H1 (cell line): ENCODE measurements at regions not wholly inside any gene's neighbourhood (a gene's known extent, or its start where the extent isn't known, plus 50 kb on each side); places are given as distances from the start of the nearest gene placed in this dataset.

Experiments used
- ATF2 ChIP-seq: IDR thresholded peaks from 2 replicates; pipeline ENCODE4 v1.6.1; 2012; ENCODE audit warnings: low read length, inconsistent platforms
- NANOG ChIP-seq: IDR thresholded peaks from 2 replicates; pipeline ENCODE4 v1.6.1; 2011; ENCODE audit warnings: low read length, low read depth, mild to moderate bottlenecking, inconsistent platforms; ENCODE audit not compliant: insufficient read depth, poor library complexity, severe bottlenecking

- TF ChIP-seq NANOG (no peak), ATF2 (no peak)
Measured at GRCh38 chr21:14767192-14767852, 221.2 kb upstream of the SAMSN1 start (continued).
